Prostate gland (tissue), 2 donors: ENCODE measurements at regions not wholly inside any gene's neighbourhood (a gene's known extent, or its start where the extent isn't known, plus 50 kb on each side); places are given as distances from the start of the nearest gene placed in this dataset.
"Not testable (repeated sequence)": the region's sequence is repeated elsewhere in the genome, so short reads cannot be mapped to it uniquely, and the experiment has no call there.

Source experiments
- DNase-seq: peaks from one replicate; pipeline ENCODE4 v3.0.0-alpha.2; 2019; ENCODE audit warnings: low spot score
- H3K27ac ChIP-seq, 2 donors: fragments of 200-600 bp; sonication (generic); 2 replicates each; pipeline ENCODE4 v1.5.1; 2017 to 2019
- H3K27me3 ChIP-seq: fragments of 200-600 bp; sonication (generic); replicated peaks from 2 replicates; pipeline ENCODE4 v1.5.1; 2019; ENCODE audit not compliant: insufficient read depth
- H3K36me3 ChIP-seq, 2 donors: fragments of 200-600 bp; sonication (generic); 1 replicate in 1 of 2; 2 replicates in 1 of 2; pipeline versions ENCODE4 v1.5.1 to v1.8.1; 2017 to 2019
- H3K4me1 ChIP-seq: fragments of 200-600 bp; sonication (generic); replicated peaks from 2 replicates; pipeline ENCODE4 v1.5.1; 2019
- H3K4me3 ChIP-seq, 2 donors: fragments of 200-600 bp; sonication (generic); 2 replicates each; pipeline ENCODE4 v1.5.1; 2017 to 2019
- H3K9me3 ChIP-seq: fragments of 200-600 bp; sonication (generic); 2 replicates; pipeline ENCODE4 v1.5.1; 2017
- CTCF ChIP-seq, 4 experiments: fragments of 200-600 bp in 2 of 4; fragments of 450-650 bp in 2 of 4; sonication (generic) in 2 of 4; IDR thresholded peaks; 1 replicate in 3 of 4; 2 replicates in 1 of 4; pipeline ENCODE4 v1.5.1; 2016 to 2019; ENCODE audit warnings: antibody characterized with exemption in 4 of 4, mild to moderate bottlenecking in 2 of 4, moderate library complexity in 2 of 4
- POLR2A ChIP-seq: fragments of 450-650 bp; IDR thresholded peaks from one replicate; pipeline ENCODE4 v1.6.1; 2016; ENCODE audit warnings: antibody characterized with exemption, mild to moderate bottlenecking
- POLR2AphosphoS5 ChIP-seq: sonication (generic); formaldehyde crosslinking; IDR thresholded peaks from one replicate; pipeline ENCODE4 v1.6.1; 2017; ENCODE audit warnings: antibody characterized with exemption
- WGBS: methylation state at CpG from one replicate; pipeline ENCODE4 v1.1.5; 2018; 5-methylcytosine and 5-hydroxymethylcytosine counted together
- intact Hi-C: fragments of 100-400 bp; cut with DNase I; formaldehyde crosslinking; loops from one replicate; pipeline ENCODE4 v1.14.2; 2022

- Histone ChIP-seq H3K4me3 (no peak overlapping the region), H3K9me3 (no peaks in the 10 kb centered on the region), H3K4me1 (no peaks in the 10 kb centered on the region), H3K36me3 (no peaks in the 10 kb centered on the region), H3K27ac (peak overlapping the region in 1 of 2 donors; percentile 18), H3K27me3 (no peaks in the 10 kb centered on the region)
- TF ChIP-seq CTCF (IDR thresholded peaks at IDR 0.05) (no peak), POLR2A (no peak), POLR2AphosphoS5 (no peak)
- no peak for DNase-seq
- intact Hi-C loops = no loop called here
- 81% methylated on average over 14 of the region's 14 CpGs for WGBS
Observed at GRCh38 chr18:77403969-77404535, 154.4 kb downstream of the GALR1 start.

DNA sequence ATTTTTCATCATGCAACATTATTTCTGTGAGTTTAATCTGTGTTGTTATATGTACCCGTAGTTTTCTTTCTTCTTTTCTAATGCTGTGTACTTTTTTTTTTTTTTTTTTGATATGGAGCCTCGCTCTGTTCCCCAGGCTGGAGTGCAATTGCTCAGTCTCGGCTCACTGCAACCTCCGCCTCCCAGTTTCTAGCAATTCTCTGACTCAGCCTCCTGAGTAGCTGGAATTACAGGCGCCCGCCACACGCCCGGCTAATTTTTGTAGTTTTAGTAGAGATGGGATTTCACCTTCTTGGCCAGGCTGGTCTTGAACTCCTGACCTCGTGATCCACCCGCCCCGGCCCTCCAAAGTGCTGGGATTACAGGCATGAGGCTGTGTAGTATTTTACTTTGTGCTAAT, 155.4 kb downstream of the GALR1 start:
- Histone ChIP-seq H3K9me3 (no peaks in the 10 kb centered on the region), H3K4me3 (no peak overlapping the region), H3K27me3 (no peaks in the 10 kb centered on the region), H3K27ac (peak overlapping the region in 1 of 2 donors; percentile 17), H3K36me3 (no peaks in the 10 kb centered on the region), H3K4me1 (no peaks in the 10 kb centered on the region)
- intact Hi-C loops = no loop called here
- DNase-seq = no peak
- WGBS = 61% methylated on average over 11 of the region's 11 CpGs
- TF ChIP-seq POLR2A (no peak), CTCF (IDR thresholded peaks at IDR 0.05) (no peak), POLR2AphosphoS5 (no peak)

GRCh38 chr18:77407733-77408132, 158.1 kb downstream of the GALR1 start:
- Histone ChIP-seq H3K9me3 (no peaks in the 10 kb centered on the region), H3K4me3 (no peak overlapping the region), H3K27me3 (no peaks in the 10 kb centered on the region), H3K36me3 (no peaks in the 10 kb centered on the region), H3K4me1 (no peaks in the 10 kb centered on the region), H3K27ac (no peak overlapping the region)
- WGBS = 77% methylated on average over 6 of the region's 6 CpGs
- no peak for TF ChIP-seq CTCF (IDR thresholded peaks at IDR 0.05)
- no peak for TF ChIP-seq POLR2AphosphoS5
- TF ChIP-seq POLR2A = no peak
- no peak for DNase-seq
- intact Hi-C loops = no loop called here

DNA sequence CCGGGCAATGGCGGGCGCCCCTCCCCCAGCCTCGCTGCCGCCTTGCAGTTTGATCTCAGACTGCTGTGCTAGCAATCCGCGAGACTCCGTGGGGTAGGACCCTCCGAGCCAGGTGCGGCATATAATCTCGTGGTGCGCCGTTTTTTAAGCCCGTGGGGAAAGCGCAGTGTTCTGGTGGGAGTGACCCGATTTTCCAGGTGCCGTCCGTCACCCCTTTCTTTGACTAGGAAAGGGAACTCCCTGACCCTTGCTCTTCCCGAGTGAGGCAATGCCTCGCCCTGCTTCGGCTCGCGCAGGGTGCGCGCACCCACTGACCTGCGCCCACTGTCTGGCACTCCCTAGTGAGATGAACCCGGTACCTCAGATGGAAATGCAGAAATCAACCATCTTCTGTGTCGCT, 171.9 kb downstream of the GALR1 start:
- DNase-seq, intact Hi-C loops: not testable (repeated sequence)
- WGBS = 91% methylated on average over 21 of the region's 28 CpGs

GRCh38 chr18:77422974-77423867, 173.6 kb downstream of the GALR1 start:
- Histone ChIP-seq H3K9me3 (no peaks in the 10 kb centered on the region), H3K36me3 (no peaks in the 10 kb centered on the region), H3K4me3 (no peak overlapping the region), H3K27ac (no peak overlapping the region), H3K27me3 (no peaks in the 10 kb centered on the region), H3K4me1 (no peaks in the 10 kb centered on the region)
- WGBS = 53% methylated on average over 7 of the region's 7 CpGs
- intact Hi-C loops = no loop called here
- no peak for TF ChIP-seq POLR2A
- no peak for TF ChIP-seq POLR2AphosphoS5
- no peak for TF ChIP-seq CTCF (IDR thresholded peaks at IDR 0.05)
- no peak for DNase-seq

More for the DNA sequence above, 171.9 kb downstream of the GALR1 start:
- H3K4me1 ChIP-seq, H3K9me3 ChIP-seq, H3K36me3 ChIP-seq, H3K27me3 ChIP-seq, H3K27ac ChIP-seq, H3K4me3 ChIP-seq: not testable (repeated sequence)
